ENCODE measurements at regions not wholly inside any gene's neighbourhood (a gene's known extent, or its start where the extent isn't known, plus 50 kb on each side); places are given as distances from the start of the nearest gene placed in this dataset.

- H3K36me3 ChIP-seq: no peaks in the 10 kb centered on the region
- intact Hi-C loops (cut with DNase I): no loop called here
- no peaks in the 10 kb centered on the region for H3K27me3 ChIP-seq
- DNase-seq (no peak), FAIRE-seq (no peak), ATAC-seq (no peak)
- no peaks in the 10 kb centered on the region for H3K9me3 ChIP-seq
- H3K4me1 ChIP-seq: no peaks in the 10 kb centered on the region
- no peak for TF ChIP-seq CTCF (IDR thresholded peaks at IDR 0.05)
- H3K4me3 ChIP-seq: no peak overlapping the region
- H3K27ac ChIP-seq: no peak overlapping the region
These were observed 199.2 kb upstream of the SLC39A10 start for GRCh38 chr2:195457873-195458272.

GRCh38 chr2:195456771-195457170 is 200.3 kb upstream of the SLC39A10 start:
- no peaks in the 10 kb centered on the region for H3K4me1 ChIP-seq
- ATAC-seq: no peak
- no peak for FAIRE-seq
- no peak for DNase-seq
- H3K4me3 ChIP-seq: no peak overlapping the region
- intact Hi-C loops (cut with DNase I): no loop called here
- no peaks in the 10 kb centered on the region for H3K36me3 ChIP-seq
- no peaks in the 10 kb centered on the region for H3K9me3 ChIP-seq
- H3K27me3 ChIP-seq: no peaks in the 10 kb centered on the region
- no peak overlapping the region for H3K27ac ChIP-seq
- TF ChIP-seq CTCF (IDR thresholded peaks at IDR 0.05): no peak
- 59 to 74% methylated on average over 2 of the region's 2 CpGs for WGBS, 2 donors

- no peak overlapping the region for H3K27ac ChIP-seq
- no peak for ATAC-seq
- no peak for DNase-seq
- no peaks in the 10 kb centered on the region for H3K4me1 ChIP-seq
- no peaks in the 10 kb centered on the region for H3K36me3 ChIP-seq
- H3K4me3 ChIP-seq: no peak overlapping the region
- H3K27me3 ChIP-seq: no peaks in the 10 kb centered on the region
- TF ChIP-seq CTCF (IDR thresholded peaks at IDR 0.05): no peak
- 68 to 88% methylated on average over 4 of the region's 4 CpGs for WGBS, 2 donors
- no peaks in the 10 kb centered on the region for H3K9me3 ChIP-seq
- no peak for FAIRE-seq
- intact Hi-C loops (cut with DNase I): no loop called here
These were observed 205.9 kb upstream of the SLC39A10 start for GRCh38 chr2:195451160-195451559.

GRCh38 chr2:195450552-195451113 is 206.4 kb upstream of the SLC39A10 start:
- intact Hi-C loops (cut with DNase I): no loop called here
- DNase-seq: no peak

More at GRCh38 chr2:195450552-195451113, 206.4 kb upstream of the SLC39A10 start:
- FAIRE-seq (no peak), ATAC-seq (no peak)
- no peaks in the 10 kb centered on the region for H3K4me1 ChIP-seq
- no peaks in the 10 kb centered on the region for H3K9me3 ChIP-seq
- H3K27ac ChIP-seq: no peak overlapping the region
- no peak for TF ChIP-seq CTCF (IDR thresholded peaks at IDR 0.05)
- no peak overlapping the region for H3K4me3 ChIP-seq
- no peaks in the 10 kb centered on the region for H3K36me3 ChIP-seq
- WGBS, 2 donors: 50 to 52% methylated on average over 3 of the region's 3 CpGs
- H3K27me3 ChIP-seq: no peaks in the 10 kb centered on the region
